Mesodermal cell (in vitro differentiated cells): ENCODE measurements at regions not wholly inside any gene's neighbourhood (a gene's known extent, or its start where the extent isn't known, plus 50 kb on each side); places are given as distances from the start of the nearest gene placed in this dataset.

ENCODE experiments used
- H3K27ac ChIP-seq: 2 replicates; pipeline ENCODE4 v1.7.0; 2013; ENCODE audit warnings: mild to moderate bottlenecking, low read depth, low read length, moderate library complexity; ENCODE audit not compliant: severe bottlenecking
- H3K36me3 ChIP-seq: 2 replicates; pipeline ENCODE4 v1.7.1; 2013; ENCODE audit warnings: mild to moderate bottlenecking, low read length, moderate library complexity; ENCODE audit not compliant: control insufficient read depth, insufficient read depth
- H3K4me1 ChIP-seq: one replicate; pipeline ENCODE4 v1.7.1; 2013; ENCODE audit warnings: mild to moderate bottlenecking, low read length; ENCODE audit not compliant: insufficient read depth, control insufficient read depth, poor library complexity, severe bottlenecking
- H3K4me3 ChIP-seq: 2 replicates; pipeline ENCODE4 v1.7.0; 2013; ENCODE audit warnings: low read length, control low read depth, mild to moderate bottlenecking; ENCODE audit not compliant: insufficient read depth, poor library complexity, severe bottlenecking; ENCODE audit errors: extremely low read depth
- H3K9me3 ChIP-seq: 2 replicates; pipeline ENCODE4 v1.7.1; 2013; ENCODE audit warnings: mild to moderate bottlenecking, low read length, moderate library complexity; ENCODE audit not compliant: control insufficient read depth
- WGBS, 2 experiments: methylation state at CpG; one replicate each; pipeline ENCODE4 v1.1.5; 2013; ENCODE audit warnings: missing lambda C conversion rate in 2 of 2; ENCODE audit not compliant: insufficient coverage in 2 of 2; 5-methylcytosine and 5-hydroxymethylcytosine counted together

DNA sequence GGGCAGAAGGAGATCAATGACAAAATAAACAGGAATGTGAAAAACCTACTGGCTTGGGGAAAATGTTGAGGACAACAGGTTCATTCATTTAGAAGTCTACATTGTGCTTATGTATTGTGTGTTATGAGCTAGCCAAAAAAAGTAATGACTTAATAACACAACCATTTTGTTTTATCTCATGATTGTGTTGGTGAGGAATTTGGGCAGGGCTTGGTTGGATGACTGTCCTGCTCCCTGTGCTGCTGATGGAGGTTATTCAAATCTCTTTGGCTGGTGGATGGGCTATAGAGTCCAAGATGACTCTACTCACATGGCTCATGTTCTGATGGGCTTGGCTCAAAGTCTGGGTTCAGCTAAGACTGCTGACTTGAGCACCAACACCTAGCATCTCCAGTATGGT, 116.3 kb downstream of the HS3ST1 start:
- no peaks in the 10 kb centered on the region for H3K36me3 ChIP-seq
- no peak overlapping the region for H3K27ac ChIP-seq
- H3K4me3 ChIP-seq = no peak overlapping the region
- H3K4me1 ChIP-seq = peaks cover 5% of the 10 kb centered on the region
- H3K9me3 ChIP-seq = peaks cover 13% of the 10 kb centered on the region

DNA sequence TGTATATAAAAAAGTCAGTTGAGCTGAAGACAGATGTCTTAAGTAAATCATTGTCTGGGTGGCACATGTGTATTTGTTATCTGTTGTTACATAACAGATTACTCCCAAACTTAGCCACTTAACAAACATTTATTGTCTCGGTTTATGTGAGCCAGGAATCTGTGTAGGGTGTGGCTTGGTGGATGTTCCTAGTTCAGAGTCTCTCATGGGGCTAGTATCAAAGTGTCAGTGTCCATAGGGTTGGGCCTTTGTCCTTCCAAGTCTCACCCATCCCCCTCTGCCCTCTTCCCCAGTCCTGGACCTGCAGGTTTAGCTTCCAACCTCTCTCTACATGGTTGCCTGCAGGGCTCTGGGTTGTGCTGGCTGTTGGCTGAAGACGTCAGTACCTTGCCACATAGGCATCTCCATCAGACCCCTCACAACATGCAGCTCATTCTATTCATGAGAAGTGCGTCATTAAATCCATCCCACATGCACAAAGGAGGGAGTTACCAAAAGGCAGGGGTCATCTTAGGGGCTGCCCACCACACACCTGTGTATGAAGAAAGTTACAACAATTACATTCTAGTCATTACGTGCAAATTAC, 127.5 kb downstream of the HS3ST1 start:
- Histone ChIP-seq H3K27ac (no peak overlapping the region), H3K4me3 (no peak overlapping the region), H3K36me3 (no peaks in the 10 kb centered on the region), H3K4me1 (no peaks in the 10 kb centered on the region), H3K9me3 (no peaks in the 10 kb centered on the region)
- 83 to 100% methylated on average over 1 of the region's 4 CpGs for whole genome bisulfite sequencing, 2 experiments

GRCh38 chr4:11299836-11300235, 128.9 kb downstream of the HS3ST1 start:
- Histone ChIP-seq H3K36me3 (no peaks in the 10 kb centered on the region), H3K9me3 (no peaks in the 10 kb centered on the region), H3K27ac (no peak overlapping the region), H3K4me1 (no peaks in the 10 kb centered on the region), H3K4me3 (no peak overlapping the region)
- WGBS, 2 experiments = no CpG with 5 or more reads among the region's 5 CpGs

DNA sequence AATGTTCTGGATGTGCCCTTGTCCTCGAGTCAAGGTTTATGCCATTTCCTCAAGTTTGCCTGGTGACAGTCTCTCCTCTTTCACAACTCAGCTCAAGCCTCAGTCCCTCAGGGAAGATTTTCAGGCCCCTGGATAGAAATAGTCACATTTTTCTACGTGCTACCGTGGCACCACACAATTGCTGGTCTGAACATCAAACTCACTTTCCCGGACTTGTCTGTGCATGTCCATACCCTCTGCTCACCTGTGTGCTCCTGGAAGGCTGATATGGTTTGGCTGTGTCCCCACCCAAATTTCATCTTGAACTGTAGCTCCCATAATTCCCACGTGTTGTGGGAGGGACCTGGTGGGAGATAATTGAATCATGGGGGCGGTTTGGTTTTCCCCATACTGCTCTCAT, 129.7 kb downstream of the HS3ST1 start:
- Histone ChIP-seq H3K9me3 (no peaks in the 10 kb centered on the region), H3K4me1 (no peaks in the 10 kb centered on the region), H3K27ac (no peak overlapping the region), H3K36me3 (no peaks in the 10 kb centered on the region), H3K4me3 (no peak overlapping the region)
- 96 to 98% methylated on average over 3 to 4 of the region's 6 CpGs for WGBS, 2 experiments

DNA sequence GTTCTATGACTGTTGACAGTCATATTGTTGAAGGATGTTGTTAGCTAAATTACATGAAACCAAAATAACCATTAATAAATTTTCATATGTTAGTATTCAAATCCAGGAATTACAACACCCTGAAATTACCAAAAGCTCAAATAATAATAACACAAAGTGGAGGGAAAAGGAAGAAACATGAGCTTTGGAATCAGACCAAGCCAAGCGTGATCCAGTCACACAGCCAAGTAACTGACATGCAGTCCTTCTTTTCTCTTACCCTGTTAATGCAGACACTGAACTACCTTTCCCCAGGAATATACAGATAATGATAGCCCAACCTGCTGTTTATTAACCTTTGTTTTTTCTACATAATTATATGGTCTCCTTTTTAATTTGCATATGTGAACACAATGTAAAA, 130.2 kb downstream of the HS3ST1 start:
- no peaks in the 10 kb centered on the region for H3K36me3 ChIP-seq
- WGBS, 2 experiments = 100% methylated on average over 1 of the region's 1 CpG; no CpG with 5 or more reads in 1 of the 2 experiments

DNA sequence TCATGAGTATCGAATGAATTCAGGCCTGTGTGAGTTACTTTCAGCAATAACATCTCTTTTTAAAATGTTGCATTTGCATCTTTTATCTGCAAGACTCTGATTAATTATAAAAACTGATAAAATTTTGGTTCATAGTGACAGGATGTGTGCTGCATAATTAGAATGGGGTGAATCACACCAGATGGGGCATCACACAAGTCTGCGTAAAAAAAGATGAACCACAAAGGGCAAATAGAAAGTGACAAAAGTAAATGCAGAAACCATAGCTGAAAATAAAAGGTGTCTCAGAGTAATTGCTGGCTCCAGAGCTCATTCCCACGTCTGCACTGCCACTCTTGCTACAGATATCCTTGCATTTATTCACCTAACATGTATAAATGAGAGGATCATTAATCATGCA, 131.1 kb downstream of the HS3ST1 start:
- WGBS, 2 experiments = 96 to 100% methylated on average over 1 to 2 of the region's 3 CpGs
- Histone ChIP-seq H3K4me1 (no peaks in the 10 kb centered on the region), H3K36me3 (no peaks in the 10 kb centered on the region), H3K4me3 (no peak overlapping the region), H3K27ac (no peak overlapping the region), H3K9me3 (no peaks in the 10 kb centered on the region)

More for the DNA sequence above, 130.2 kb downstream of the HS3ST1 start:
- no peak overlapping the region for H3K4me3 ChIP-seq
- no peaks in the 10 kb centered on the region for H3K9me3 ChIP-seq
- no peak overlapping the region for H3K27ac ChIP-seq
- H3K4me1 ChIP-seq = no peaks in the 10 kb centered on the region

- WGBS, 2 experiments = 100% methylated on average over 2 to 3 of the region's 4 CpGs
- Histone ChIP-seq H3K27ac (no peak overlapping the region), H3K9me3 (no peaks in the 10 kb centered on the region), H3K4me1 (no peaks in the 10 kb centered on the region), H3K36me3 (no peaks in the 10 kb centered on the region), H3K4me3 (no peak overlapping the region)
These were observed 131.5 kb downstream of the HS3ST1 start for GRCh38 chr4:11297201-11297600.

DNA sequence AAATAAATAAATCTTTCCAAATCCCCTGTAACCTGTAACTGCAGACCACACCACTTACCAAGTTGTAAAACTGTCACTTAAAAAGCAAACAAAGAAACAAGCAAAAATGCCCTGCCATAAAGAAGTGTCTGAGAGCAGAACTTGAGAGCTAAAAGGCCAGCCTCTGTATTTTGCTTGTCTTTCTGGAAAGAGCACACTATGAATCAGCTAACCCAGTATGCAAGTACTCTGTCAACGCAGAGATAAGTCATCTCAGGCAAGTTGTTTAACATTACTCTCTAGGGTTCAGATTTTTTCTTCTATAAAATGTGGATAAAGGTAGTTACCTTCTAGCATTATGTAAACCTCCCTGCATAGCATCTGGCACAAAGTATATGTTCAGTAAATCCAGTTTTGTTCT, 134.8 kb downstream of the HS3ST1 start:
- H3K4me3 ChIP-seq = no peak overlapping the region
- H3K4me1 ChIP-seq = no peaks in the 10 kb centered on the region
- H3K9me3 ChIP-seq = no peaks in the 10 kb centered on the region
- 83% methylated on average over 1 of the region's 1 CpG; no CpG with 5 or more reads in 1 of the 2 experiments for WGBS, 2 experiments
- H3K27ac ChIP-seq = no peak overlapping the region
- no peaks in the 10 kb centered on the region for H3K36me3 ChIP-seq

- Histone ChIP-seq H3K27ac (no peak overlapping the region), H3K4me1 (no peaks in the 10 kb centered on the region), H3K4me3 (no peak overlapping the region), H3K9me3 (peaks cover 17% of the 10 kb centered on the region), H3K36me3 (no peaks in the 10 kb centered on the region)
- WGBS, 2 experiments = 80 to 100% methylated on average over 1 of the region's 2 CpGs
These were observed 141.6 kb downstream of the HS3ST1 start for GRCh38 chr4:11287055-11287454.

- Histone ChIP-seq H3K27ac (no peak overlapping the region), H3K36me3 (no peaks in the 10 kb centered on the region)
- 83 to 90% methylated on average over 1 to 2 of the region's 2 CpGs for WGBS, 2 experiments
These were observed 142.2 kb downstream of the HS3ST1 start for GRCh38 chr4:11286533-11286932.

GRCh38 chr4:11281720-11282119, 147.0 kb downstream of the HS3ST1 start:
- Histone ChIP-seq H3K4me3 (no peak overlapping the region), H3K27ac (no peak overlapping the region), H3K9me3 (peaks cover 17% of the 10 kb centered on the region), H3K4me1 (no peaks in the 10 kb centered on the region), H3K36me3 (no peaks in the 10 kb centered on the region)
- WGBS, 2 experiments = no CpG with 5 or more reads among the region's 1 CpG

More at GRCh38 chr4:11286533-11286932, 142.2 kb downstream of the HS3ST1 start:
- H3K9me3 ChIP-seq = peaks cover 17% of the 10 kb centered on the region
- H3K4me1 ChIP-seq = no peaks in the 10 kb centered on the region
- H3K4me3 ChIP-seq = no peak overlapping the region
